ENCODE measurements at regions not wholly inside any gene's neighbourhood (a gene's known extent, or its start where the extent isn't known, plus 50 kb on each side); places are given as distances from the start of the nearest gene placed in this dataset.

DNA sequence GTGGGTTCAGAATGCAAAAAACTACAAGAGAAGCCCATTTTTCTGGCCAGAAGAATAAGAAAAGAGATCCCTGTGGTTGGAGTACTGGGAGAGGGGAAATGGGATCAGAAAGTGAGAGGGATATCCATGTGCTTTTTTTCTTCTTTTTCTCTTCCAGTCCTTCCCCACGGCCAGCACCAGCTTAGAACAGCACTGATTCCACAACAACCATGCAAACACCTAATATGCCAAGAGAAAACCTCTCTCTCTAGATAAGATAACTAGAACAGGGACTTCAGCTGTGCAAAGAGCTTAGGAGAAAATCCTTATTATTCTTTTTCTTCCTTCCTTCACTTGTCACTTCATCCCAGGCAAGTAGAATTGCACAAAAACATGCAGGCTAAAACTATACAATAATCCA, 83.5 kb downstream of the ELAPOR2 start:
- no peak overlapping the region for H3K4me2 ChIP-seq (ENCODE audit: low read length)
- ChIA-PET RAD21 (ENCODE audit: low non-redundant PET in 1 of 2, low total read pairs in 2 of 2, uncharacterized antibody in 2 of 2, unreplicated experiment in 2 of 2) (no interaction called here), CTCF (no interaction called here), POLR2A (no interaction called here)
- no peaks in the 10 kb centered on the region for H3K9me2 ChIP-seq (ENCODE audit: insufficient read depth)
- H2AFZ ChIP-seq (ENCODE audit: low read depth, low read length, poor library complexity, severe bottlenecking): no peak overlapping the region
- intact Hi-C loops (cut with micrococcal nuclease): no loop called here
- H3K4me3 ChIP-seq (replicated peaks in 1 of 2; ENCODE audit: low read depth in 1 of 2, low read length in 2 of 2): no peak overlapping the region
- H3K27ac ChIP-seq (ENCODE audit: low read depth, low read length): no peak overlapping the region
- no peaks in the 10 kb centered on the region for H3K4me1 ChIP-seq (ENCODE audit: control insufficient read depth in 1 of 2, insufficient read depth in 2 of 2, low read length in 2 of 2)
- H3K79me2 ChIP-seq (ENCODE audit: insufficient read depth, low read length): no peaks in the 10 kb centered on the region; the same call in 1 of the 2 replicates
- TF ChIP-seq EZH2 (IDR thresholded peaks at IDR 0.05): no peak
- TF ChIP-seq, protein P1, sequence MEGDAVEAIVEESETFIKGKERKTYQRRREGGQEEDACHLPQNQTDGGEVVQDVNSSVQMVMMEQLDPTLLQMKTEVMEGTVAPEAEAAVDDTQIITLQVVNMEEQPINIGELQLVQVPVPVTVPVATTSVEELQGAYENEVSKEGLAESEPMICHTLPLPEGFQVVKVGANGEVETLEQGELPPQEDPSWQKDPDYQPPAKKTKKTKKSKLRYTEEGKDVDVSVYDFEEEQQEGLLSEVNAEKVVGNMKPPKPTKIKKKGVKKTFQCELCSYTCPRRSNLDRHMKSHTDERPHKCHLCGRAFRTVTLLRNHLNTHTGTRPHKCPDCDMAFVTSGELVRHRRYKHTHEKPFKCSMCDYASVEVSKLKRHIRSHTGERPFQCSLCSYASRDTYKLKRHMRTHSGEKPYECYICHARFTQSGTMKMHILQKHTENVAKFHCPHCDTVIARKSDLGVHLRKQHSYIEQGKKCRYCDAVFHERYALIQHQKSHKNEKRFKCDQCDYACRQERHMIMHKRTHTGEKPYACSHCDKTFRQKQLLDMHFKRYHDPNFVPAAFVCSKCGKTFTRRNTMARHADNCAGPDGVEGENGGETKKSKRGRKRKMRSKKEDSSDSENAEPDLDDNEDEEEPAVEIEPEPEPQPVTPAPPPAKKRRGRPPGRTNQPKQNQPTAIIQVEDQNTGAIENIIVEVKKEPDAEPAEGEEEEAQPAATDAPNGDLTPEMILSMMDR (IDR thresholded peaks at IDR 0.05 in 2 of 3, conservative IDR thresholded peaks at IDR 0.05 in 1 of 3; ENCODE audit: borderline replicate concordance in 1 of 3, insufficient read depth in 1 of 3, low read depth in 2 of 3, low read length in 2 of 3): no peak
- H3K9me3 ChIP-seq (ENCODE audit: control insufficient read depth in 1 of 2, insufficient read depth in 1 of 2, low read depth in 1 of 2, low read length in 2 of 2): no peaks in the 10 kb centered on the region
- no peak for DNase-seq (ENCODE audit: low read depth, low spot score)
- BruUV-seq (replicated peaks): no TSS peak
- no peaks in the 10 kb centered on the region for H3K27me3 ChIP-seq (ENCODE audit: insufficient read depth, low read length)
- H3K36me3 ChIP-seq (ENCODE audit: control insufficient read depth in 1 of 2, insufficient read depth in 2 of 2, low read length in 2 of 2): no peaks in the 10 kb centered on the region
- H3K9ac ChIP-seq (ENCODE audit: low read length): no peak overlapping the region
- H4K20me1 ChIP-seq (ENCODE audit: insufficient read depth): no peaks in the 10 kb centered on the region
- ATAC-seq: no peak

DNA sequence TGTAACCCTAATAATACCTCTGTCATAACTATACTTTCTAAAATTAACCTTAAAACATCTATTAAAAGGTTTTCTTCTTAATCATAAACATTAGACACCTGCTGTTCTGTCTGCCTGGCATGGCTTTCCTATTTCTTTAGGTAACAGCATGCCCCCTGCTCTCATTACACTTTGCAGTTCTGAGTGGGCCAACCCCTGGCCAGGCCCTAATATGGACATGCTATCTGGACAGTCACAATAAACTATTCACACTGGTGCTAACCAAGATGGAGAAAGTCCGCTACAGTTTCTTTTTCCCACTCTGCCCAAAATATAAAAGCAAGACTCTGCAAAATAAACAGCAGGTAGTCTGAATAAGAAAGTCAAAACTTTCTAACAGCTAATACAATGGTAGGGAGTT, 84.0 kb downstream of the ELAPOR2 start:
- Histone ChIP-seq H3K4me2 (ENCODE audit: low read length) (no peak overlapping the region), H3K79me2 (ENCODE audit: insufficient read depth, low read length) (no peaks in the 10 kb centered on the region; the same call in 1 of the 2 replicates), H3K9ac (ENCODE audit: low read length) (no peak overlapping the region), H2AFZ (ENCODE audit: low read depth, low read length, poor library complexity, severe bottlenecking) (no peak overlapping the region), H3K27ac (ENCODE audit: low read depth, low read length) (no peak overlapping the region), H3K36me3 (ENCODE audit: control insufficient read depth in 1 of 2, insufficient read depth in 2 of 2, low read length in 2 of 2) (no peaks in the 10 kb centered on the region), H3K9me2 (ENCODE audit: insufficient read depth) (no peaks in the 10 kb centered on the region), H3K27me3 (ENCODE audit: insufficient read depth, low read length) (no peaks in the 10 kb centered on the region), H3K4me3 (replicated peaks in 1 of 2; ENCODE audit: low read depth in 1 of 2, low read length in 2 of 2) (no peak overlapping the region), H3K9me3 (ENCODE audit: control insufficient read depth in 1 of 2, insufficient read depth in 1 of 2, low read depth in 1 of 2, low read length in 2 of 2) (no peaks in the 10 kb centered on the region), H3K4me1 (ENCODE audit: control insufficient read depth in 1 of 2, insufficient read depth in 2 of 2, low read length in 2 of 2) (no peaks in the 10 kb centered on the region), H4K20me1 (ENCODE audit: insufficient read depth) (no peaks in the 10 kb centered on the region)
- DNase-seq (ENCODE audit: low read depth, low spot score) (no peak), ATAC-seq (no peak)
- TF ChIP-seq POLR2AphosphoS5 (IDR thresholded peaks at IDR 0.05; ENCODE audit: low read depth, low read length) (no peak), SIN3A (IDR thresholded peaks at IDR 0.05; ENCODE audit: low read depth) (no peak), POLR2A (IDR thresholded peaks at IDR 0.05; ENCODE audit: borderline replicate concordance, extremely low read depth, insufficient read depth, insufficient read length) (no peak), SRF (IDR thresholded peaks at IDR 0.05; ENCODE audit: low read depth) (no peak), ZFX (IDR thresholded peaks at IDR 0.05) (no peak), JUND (IDR thresholded peaks at IDR 0.05) (no peak)
- TF ChIP-seq, protein P2, sequence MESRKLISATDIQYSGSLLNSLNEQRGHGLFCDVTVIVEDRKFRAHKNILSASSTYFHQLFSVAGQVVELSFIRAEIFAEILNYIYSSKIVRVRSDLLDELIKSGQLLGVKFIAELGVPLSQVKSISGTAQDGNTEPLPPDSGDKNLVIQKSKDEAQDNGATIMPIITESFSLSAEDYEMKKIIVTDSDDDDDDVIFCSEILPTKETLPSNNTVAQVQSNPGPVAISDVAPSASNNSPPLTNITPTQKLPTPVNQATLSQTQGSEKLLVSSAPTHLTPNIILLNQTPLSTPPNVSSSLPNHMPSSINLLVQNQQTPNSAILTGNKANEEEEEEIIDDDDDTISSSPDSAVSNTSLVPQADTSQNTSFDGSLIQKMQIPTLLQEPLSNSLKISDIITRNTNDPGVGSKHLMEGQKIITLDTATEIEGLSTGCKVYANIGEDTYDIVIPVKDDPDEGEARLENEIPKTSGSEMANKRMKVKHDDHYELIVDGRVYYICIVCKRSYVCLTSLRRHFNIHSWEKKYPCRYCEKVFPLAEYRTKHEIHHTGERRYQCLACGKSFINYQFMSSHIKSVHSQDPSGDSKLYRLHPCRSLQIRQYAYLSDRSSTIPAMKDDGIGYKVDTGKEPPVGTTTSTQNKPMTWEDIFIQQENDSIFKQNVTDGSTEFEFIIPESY (IDR thresholded peaks at IDR 0.05; ENCODE audit: extremely low read depth, insufficient replicate concordance, low read length): no peak
- ChIA-PET RAD21 (ENCODE audit: low non-redundant PET in 1 of 2, low total read pairs in 2 of 2, uncharacterized antibody in 2 of 2, unreplicated experiment in 2 of 2) (no interaction called here), CTCF (no interaction called here), POLR2A (no interaction called here)
- intact Hi-C loops (cut with micrococcal nuclease): no loop called here
- no TSS peak for BruUV-seq (replicated peaks)

Data from HCT116 (cell line).